Naive thymus-derived CD8-positive, alpha-beta T cell (primary cell): ENCODE measurements at regions not wholly inside any gene's neighbourhood (a gene's known extent, or its start where the extent isn't known, plus 50 kb on each side); places are given as distances from the start of the nearest gene placed in this dataset.
"Not testable (repeated sequence)": the region's sequence is repeated elsewhere in the genome, so short reads cannot be mapped to it uniquely, and the experiment has no call there.

Experiments
- ATAC-seq, 2 donors: fragments of 150-1000 bp; cut with Tn5 transposase in 1 of 2; sonication (Bioruptor Pico), chemical (Tn5 transposase) in 1 of 2; 1 replicate in 1 of 2; 2 replicates in 1 of 2; pipeline ENCODE4 v1.10.0; 2021; ENCODE audit warnings: mild to moderate bottlenecking in 2 of 2, moderate library complexity in 2 of 2
- POLR2A ChIA-PET: fragments of 350-600 bp; sonication (Branson Sonifier 250); formaldehyde crosslinking; loops from one replicate; lab custom pipeline; 2021; ENCODE audit warnings: antibody characterized with exemption; lab: Charles Lee
- DNase-seq, 10 donors: peaks; one replicate each; pipeline versions ENCODE4 v3.0.0 to v3.0.0-alpha.2; 2020 to 2022
- H3K27ac Mint-ChIP-seq, 10 donors: one replicate each; pipeline ENCODE4 v1.8.0; 2020 to 2022; ENCODE audit warnings: mild to moderate bottlenecking in 10 of 10, mixed read lengths in 10 of 10, moderate library complexity in 4 of 10, inconsistent platforms in 1 of 10
- H3K27me3 Mint-ChIP-seq, 5 donors: one replicate each; pipeline ENCODE4 v1.8.0; 2021 to 2022; ENCODE audit warnings: mixed read lengths in 5 of 5
- H3K36me3 Mint-ChIP-seq, 3 donors: one replicate each; pipeline ENCODE4 v1.8.0; 2020 to 2022; ENCODE audit warnings: mixed read lengths in 3 of 3, mild to moderate bottlenecking in 2 of 3, inconsistent platforms in 1 of 3
- H3K4me1 Mint-ChIP-seq, 4 donors: one replicate each; pipeline ENCODE4 v1.8.0; 2021 to 2022; ENCODE audit warnings: mixed read lengths in 4 of 4
- H3K4me3 Mint-ChIP-seq, 10 donors: one replicate each; pipeline ENCODE4 v1.8.0; 2020 to 2022; ENCODE audit warnings: mild to moderate bottlenecking in 10 of 10, mixed read lengths in 10 of 10, moderate library complexity in 6 of 10, inconsistent platforms in 1 of 10
- H3K9me3 Mint-ChIP-seq, 9 donors: one replicate each; pipeline ENCODE4 v1.8.0; 2020 to 2022; ENCODE audit warnings: mixed read lengths in 9 of 9, mild to moderate bottlenecking in 3 of 9, inconsistent platforms in 1 of 9, moderate library complexity in 1 of 9

GRCh38 chr2:184169366-184169765, 429.0 kb upstream of the ZNF804A start:
- no peaks in the 10 kb centered on the region for H3K36me3 Mint-ChIP-seq
- peaks cover 0 to 27% (median 9%) of the 10 kb centered on the region in 9 donors for H3K9me3 Mint-ChIP-seq
- ATAC-seq (no peak), DNase-seq (no peak)
- H3K4me3 Mint-ChIP-seq, result no peak overlapping the region
- no peaks in the 10 kb centered on the region for H3K4me1 Mint-ChIP-seq
- no peaks in the 10 kb centered on the region for H3K27me3 Mint-ChIP-seq
- POLR2A ChIA-PET, result no interaction called here
- H3K27ac Mint-ChIP-seq, result no peak overlapping the region

- no peaks in the 10 kb centered on the region for H3K4me1 Mint-ChIP-seq
These were observed 423.7 kb upstream of the ZNF804A start for GRCh38 chr2:184174493-184175104.

GRCh38 chr2:184178229-184178628, 420.1 kb upstream of the ZNF804A start:
- peaks cover 0 to 11% (median 3%) of the 10 kb centered on the region in 9 donors for H3K9me3 Mint-ChIP-seq
- ATAC-seq, result no peak

More at GRCh38 chr2:184174493-184175104, 423.7 kb upstream of the ZNF804A start:
- Mint-ChIP-seq H3K4me3 (no peak overlapping the region), H3K27me3 (no peaks in the 10 kb centered on the region), H3K27ac (no peak overlapping the region), H3K36me3 (no peaks in the 10 kb centered on the region), H3K9me3 (peaks cover 0 to 12% (median 2%) of the 10 kb centered on the region in 9 donors)
- DNase-seq (no peak), ATAC-seq (no peak)
- POLR2A ChIA-PET, result no interaction called here

GRCh38 chr2:184186436-184186835, 411.9 kb upstream of the ZNF804A start:
- no peaks in the 10 kb centered on the region for H3K36me3 Mint-ChIP-seq
- POLR2A ChIA-PET, result no interaction called here
- H3K27me3 Mint-ChIP-seq, result no peaks in the 10 kb centered on the region
- no peak overlapping the region for H3K27ac Mint-ChIP-seq
- ATAC-seq, result no peak
- DNase-seq, result no peak
- H3K9me3 Mint-ChIP-seq, result peaks cover 0 to 14% (median 9%) of the 10 kb centered on the region in 9 donors
- H3K4me1 Mint-ChIP-seq, result no peaks in the 10 kb centered on the region
- no peak overlapping the region for H3K4me3 Mint-ChIP-seq

More at GRCh38 chr2:184178229-184178628, 420.1 kb upstream of the ZNF804A start:
- no peaks in the 10 kb centered on the region for H3K36me3 Mint-ChIP-seq
- DNase-seq, result no peak
- POLR2A ChIA-PET, result no interaction called here
- H3K27ac Mint-ChIP-seq, result no peak overlapping the region
- no peak overlapping the region for H3K4me3 Mint-ChIP-seq
- H3K4me1 Mint-ChIP-seq, result no peaks in the 10 kb centered on the region
- H3K27me3 Mint-ChIP-seq, result no peaks in the 10 kb centered on the region

GRCh38 chr2:184187421-184187971, 410.8 kb upstream of the ZNF804A start:
- no peak overlapping the region for H3K4me3 Mint-ChIP-seq
- DNase-seq (no peak), ATAC-seq (no peak)
- H3K9me3 Mint-ChIP-seq, result peaks cover 0 to 11% (median 6%) of the 10 kb centered on the region in 9 donors
- H3K27me3 Mint-ChIP-seq, result no peaks in the 10 kb centered on the region
- H3K4me1 Mint-ChIP-seq, result no peaks in the 10 kb centered on the region
- H3K36me3 Mint-ChIP-seq, result no peaks in the 10 kb centered on the region
- H3K27ac Mint-ChIP-seq, result no peak overlapping the region
- POLR2A ChIA-PET, result no interaction called here

GRCh38 chr2:184190725-184191124, 407.6 kb upstream of the ZNF804A start:
- Mint-ChIP-seq H3K9me3 (peaks cover 0 to 9% (median 4%) of the 10 kb centered on the region in 9 donors), H3K4me1 (no peaks in the 10 kb centered on the region), H3K4me3 (no peak overlapping the region), H3K36me3 (no peaks in the 10 kb centered on the region), H3K27ac (no peak overlapping the region), H3K27me3 (no peaks in the 10 kb centered on the region)
- POLR2A ChIA-PET, result no interaction called here
- ATAC-seq (no peak), DNase-seq (no peak)

GRCh38 chr2:184192649-184193048, 405.7 kb upstream of the ZNF804A start:
- Mint-ChIP-seq H3K4me1 (no peaks in the 10 kb centered on the region), H3K36me3 (no peaks in the 10 kb centered on the region), H3K27me3 (no peaks in the 10 kb centered on the region), H3K9me3 (peaks cover 0 to 9% (median 2%) of the 10 kb centered on the region in 9 donors), H3K4me3 (no peak overlapping the region), H3K27ac (no peak overlapping the region)
- no peak for DNase-seq
- POLR2A ChIA-PET, result no interaction called here
- ATAC-seq, result no peak

- DNase-seq (no peak), ATAC-seq (no peak)
- POLR2A ChIA-PET, result no interaction called here
- Mint-ChIP-seq H3K9me3 (peaks cover 0 to 10% (median 0%) of the 10 kb centered on the region in 9 donors), H3K27ac (no peak overlapping the region), H3K4me1 (no peaks in the 10 kb centered on the region), H3K27me3 (no peaks in the 10 kb centered on the region), H3K36me3 (no peaks in the 10 kb centered on the region), H3K4me3 (no peak overlapping the region)
These were observed 400.9 kb upstream of the ZNF804A start for GRCh38 chr2:184197413-184197812.

- H3K36me3 Mint-ChIP-seq, H3K4me3 Mint-ChIP-seq, ATAC-seq, H3K27me3 Mint-ChIP-seq, DNase-seq, H3K4me1 Mint-ChIP-seq, POLR2A ChIA-PET, H3K27ac Mint-ChIP-seq: not testable (repeated sequence)
- peaks cover 0 to 10% (median 0%) of the 10 kb centered on the region in 9 donors for H3K9me3 Mint-ChIP-seq
These were observed 399.5 kb upstream of the ZNF804A start for GRCh38 chr2:184198791-184199190.

- Mint-ChIP-seq H3K27ac (no peak overlapping the region), H3K4me1 (no peaks in the 10 kb centered on the region), H3K9me3 (peaks cover 0 to 10% (median 0%) of the 10 kb centered on the region in 9 donors), H3K4me3 (no peak overlapping the region), H3K36me3 (no peaks in the 10 kb centered on the region), H3K27me3 (no peaks in the 10 kb centered on the region)
- no peak for ATAC-seq
- DNase-seq, result no peak
- POLR2A ChIA-PET, result no interaction called here
These were observed 399.1 kb upstream of the ZNF804A start for GRCh38 chr2:184199274-184199673.

- POLR2A ChIA-PET, result no interaction called here
- H3K27ac Mint-ChIP-seq, result no peak overlapping the region
These were observed 397.1 kb upstream of the ZNF804A start for GRCh38 chr2:184201246-184201645.

GRCh38 chr2:184203661-184204060, 394.7 kb upstream of the ZNF804A start:
- Mint-ChIP-seq H3K4me1 (no peaks in the 10 kb centered on the region), H3K27me3 (no peaks in the 10 kb centered on the region), H3K36me3 (no peaks in the 10 kb centered on the region), H3K9me3 (peaks cover 0 to 11% (median 3%) of the 10 kb centered on the region in 9 donors), H3K27ac (no peak overlapping the region), H3K4me3 (no peak overlapping the region)
- POLR2A ChIA-PET, result no interaction called here
- no peak for DNase-seq
- ATAC-seq, result no peak

More at GRCh38 chr2:184201246-184201645, 397.1 kb upstream of the ZNF804A start:
- ATAC-seq (no peak), DNase-seq (no peak)
- H3K36me3 Mint-ChIP-seq, result no peaks in the 10 kb centered on the region
- H3K9me3 Mint-ChIP-seq, result peaks cover 0 to 11% (median 3%) of the 10 kb centered on the region in 9 donors
- no peak overlapping the region for H3K4me3 Mint-ChIP-seq
- no peaks in the 10 kb centered on the region for H3K27me3 Mint-ChIP-seq
- H3K4me1 Mint-ChIP-seq, result no peaks in the 10 kb centered on the region

GRCh38 chr2:184205048-184205596, 393.2 kb upstream of the ZNF804A start:
- POLR2A ChIA-PET, result no interaction called here
- no peaks in the 10 kb centered on the region for H3K27me3 Mint-ChIP-seq
- H3K4me1 Mint-ChIP-seq, result no peaks in the 10 kb centered on the region

More at GRCh38 chr2:184205048-184205596, 393.2 kb upstream of the ZNF804A start:
- no peak overlapping the region for H3K27ac Mint-ChIP-seq
- ATAC-seq (no peak), DNase-seq (no peak)
- no peaks in the 10 kb centered on the region for H3K36me3 Mint-ChIP-seq
- peaks cover 0 to 16% (median 3%) of the 10 kb centered on the region in 9 donors for H3K9me3 Mint-ChIP-seq
- H3K4me3 Mint-ChIP-seq, result no peak overlapping the region
